Nephron (organoid): ENCODE measurements at regions not wholly inside any gene's neighbourhood (a gene's known extent, or its start where the extent isn't known, plus 50 kb on each side); places are given as distances from the start of the nearest gene placed in this dataset.

ENCODE experiments used
- H3K27ac Mint-ChIP-seq, 3 experiments: 2 replicates each; pipeline ENCODE4 v1.8.0; 2020; ENCODE audit warnings: mixed read lengths in 3 of 3, mild to moderate bottlenecking in 2 of 3, moderate library complexity in 1 of 3
- H3K27me3 Mint-ChIP-seq: 2 replicates; pipeline ENCODE4 v1.8.0; 2021; ENCODE audit warnings: low read depth, mild to moderate bottlenecking, moderate library complexity, mixed read lengths
- H3K36me3 Mint-ChIP-seq: 2 replicates; pipeline ENCODE4 v1.8.0; 2020; ENCODE audit warnings: low read depth, mixed read lengths
- H3K4me1 Mint-ChIP-seq: 2 replicates; pipeline ENCODE4 v1.8.0; 2020; ENCODE audit warnings: mixed read lengths
- H3K4me3 Mint-ChIP-seq, 3 experiments: 2 replicates each; pipeline ENCODE4 v1.8.0; 2020; ENCODE audit warnings: mild to moderate bottlenecking in 3 of 3, mixed read lengths in 3 of 3, moderate library complexity in 2 of 3
- H3K9me3 Mint-ChIP-seq: 2 replicates; pipeline ENCODE4 v1.8.0; 2020; ENCODE audit warnings: mixed read lengths
- CTCF ChIP-seq, 3 experiments: fragments of 200-600 bp; sonication (generic); IDR thresholded peaks; one replicate each; pipeline ENCODE4 v1.5.0; 2021; ENCODE audit warnings: antibody characterized with exemption in 3 of 3; ENCODE audit not compliant: unreplicated experiment in 3 of 3

- Mint-ChIP-seq H3K4me1 (no peaks in the 10 kb centered on the region), H3K27ac (no peak overlapping the region), H3K9me3 (peaks cover 10% of the 10 kb centered on the region), H3K36me3 (no peaks in the 10 kb centered on the region), H3K4me3 (no peak overlapping the region), H3K27me3 (no peaks in the 10 kb centered on the region)
- no peak for TF ChIP-seq CTCF (IDR thresholded peaks at IDR 0.05; ENCODE audit: unreplicated experiment in 3 of 3)
Measured at GRCh38 chrX:567891-568290, 62.7 kb upstream of the SHOX start.

GRCh38 chrX:568311-568710 is 62.3 kb upstream of the SHOX start:
- Mint-ChIP-seq H3K4me3 (no peak overlapping the region), H3K36me3 (no peaks in the 10 kb centered on the region), H3K27ac (no peak overlapping the region), H3K9me3 (peaks cover 10% of the 10 kb centered on the region), H3K4me1 (no peaks in the 10 kb centered on the region), H3K27me3 (no peaks in the 10 kb centered on the region)
- no peak for TF ChIP-seq CTCF (IDR thresholded peaks at IDR 0.05; ENCODE audit: unreplicated experiment in 3 of 3)

- peaks cover 4% of the 10 kb centered on the region for H3K9me3 Mint-ChIP-seq
- no peak for TF ChIP-seq CTCF (IDR thresholded peaks at IDR 0.05; ENCODE audit: unreplicated experiment in 3 of 3)
- no peaks in the 10 kb centered on the region for H3K4me1 Mint-ChIP-seq
- peaks cover 6% of the 10 kb centered on the region for H3K27me3 Mint-ChIP-seq
- H3K4me3 Mint-ChIP-seq: no peak overlapping the region
- H3K36me3 Mint-ChIP-seq: no peaks in the 10 kb centered on the region
- no peak overlapping the region for H3K27ac Mint-ChIP-seq
Measured at GRCh38 chrX:572538-573124, 58.0 kb upstream of the SHOX start.

- Mint-ChIP-seq H3K9me3 (no peaks in the 10 kb centered on the region), H3K4me3 (no peak overlapping the region), H3K27ac (no peak overlapping the region), H3K27me3 (peaks cover 6% of the 10 kb centered on the region), H3K36me3 (no peaks in the 10 kb centered on the region), H3K4me1 (no peaks in the 10 kb centered on the region)
- no peak for TF ChIP-seq CTCF (IDR thresholded peaks at IDR 0.05; ENCODE audit: unreplicated experiment in 3 of 3)
Measured at GRCh38 chrX:574251-574650, 56.3 kb upstream of the SHOX start.

- Mint-ChIP-seq H3K9me3 (no peaks in the 10 kb centered on the region), H3K36me3 (no peaks in the 10 kb centered on the region), H3K4me3 (no peak overlapping the region), H3K27ac (no peak overlapping the region), H3K4me1 (no peaks in the 10 kb centered on the region), H3K27me3 (peaks cover 6% of the 10 kb centered on the region)
- TF ChIP-seq CTCF (IDR thresholded peaks at IDR 0.05; ENCODE audit: unreplicated experiment in 3 of 3): no peak
Measured at GRCh38 chrX:574830-575229, 55.8 kb upstream of the SHOX start.

GRCh38 chrX:576904-577560 is 53.6 kb upstream of the SHOX start:
- Mint-ChIP-seq H3K4me1 (no peaks in the 10 kb centered on the region), H3K9me3 (no peaks in the 10 kb centered on the region), H3K27ac (no peak overlapping the region), H3K36me3 (no peaks in the 10 kb centered on the region), H3K27me3 (peaks cover 6% of the 10 kb centered on the region), H3K4me3 (no peak overlapping the region)
- TF ChIP-seq CTCF (IDR thresholded peaks at IDR 0.05; ENCODE audit: unreplicated experiment in 3 of 3): no peak
